ENCODE measurements at regions not wholly inside any gene's neighbourhood (a gene's known extent, or its start where the extent isn't known, plus 50 kb on each side); places are given as distances from the start of the nearest gene placed in this dataset.

GRCh38 chr1:104804147-104804546, 1054.4 kb downstream of the AMY1C start:
- DNase-seq (ENCODE audit: low read depth), result no peak
- H3K4me3 ChIP-seq (ENCODE audit: low read depth, low read length), result no peak overlapping the region
- no peak for TF ChIP-seq CTCF (conservative IDR thresholded peaks at IDR 0.05; ENCODE audit: low read depth, low read length)

- H3K4me3 ChIP-seq (ENCODE audit: low read depth, low read length), result no peak overlapping the region
- no peak for DNase-seq (ENCODE audit: low read depth)
- TF ChIP-seq CTCF (conservative IDR thresholded peaks at IDR 0.05; ENCODE audit: low read depth, low read length), result no peak
Measured at GRCh38 chr1:104807590-104807989, 1057.9 kb downstream of the AMY1C start.

GRCh38 chr1:104825401-104825800, 1075.7 kb downstream of the AMY1C start:
- no peak overlapping the region for H3K4me3 ChIP-seq (ENCODE audit: low read depth, low read length)
- DNase-seq (ENCODE audit: low read depth), result no peak
- no peak for TF ChIP-seq CTCF (conservative IDR thresholded peaks at IDR 0.05; ENCODE audit: low read depth, low read length)

GRCh38 chr1:104830534-104830933, 1080.8 kb downstream of the AMY1C start:
- TF ChIP-seq CTCF (conservative IDR thresholded peaks at IDR 0.05; ENCODE audit: low read depth, low read length), result no peak
- no peak overlapping the region for H3K4me3 ChIP-seq (ENCODE audit: low read depth, low read length)
- no peak for DNase-seq (ENCODE audit: low read depth)

- no peak for DNase-seq (ENCODE audit: low read depth)
- TF ChIP-seq CTCF (conservative IDR thresholded peaks at IDR 0.05; ENCODE audit: low read depth, low read length), result no peak
- no peak overlapping the region for H3K4me3 ChIP-seq (ENCODE audit: low read depth, low read length)
Measured at GRCh38 chr1:104852151-104852550, 1102.5 kb downstream of the AMY1C start.

- TF ChIP-seq CTCF (conservative IDR thresholded peaks at IDR 0.05; ENCODE audit: low read depth, low read length), result no peak
- H3K4me3 ChIP-seq (ENCODE audit: low read depth, low read length), result no peak overlapping the region
- no peak for DNase-seq (ENCODE audit: low read depth)
Measured at GRCh38 chr1:104853276-104853675, 1103.6 kb downstream of the AMY1C start.

- H3K4me3 ChIP-seq (ENCODE audit: low read depth, low read length), result no peak overlapping the region
- TF ChIP-seq CTCF (conservative IDR thresholded peaks at IDR 0.05; ENCODE audit: low read depth, low read length), result no peak
- no peak for DNase-seq (ENCODE audit: low read depth)
Measured at GRCh38 chr1:104854529-104854928, 1104.8 kb downstream of the AMY1C start.
